IPS DF 19.7 (cell line): ENCODE measurements at regions not wholly inside any gene's neighbourhood (a gene's known extent, or its start where the extent isn't known, plus 50 kb on each side); places are given as distances from the start of the nearest gene placed in this dataset.
A peak's percentile ranks its signal among the peaks of the same experiment; 100 is the strongest.

Experiments used
- DNase-seq: peaks from one replicate; pipeline ENCODE4 v3.0.0-alpha.2; 2013; ENCODE audit warnings: low read depth, low spot score

DNA sequence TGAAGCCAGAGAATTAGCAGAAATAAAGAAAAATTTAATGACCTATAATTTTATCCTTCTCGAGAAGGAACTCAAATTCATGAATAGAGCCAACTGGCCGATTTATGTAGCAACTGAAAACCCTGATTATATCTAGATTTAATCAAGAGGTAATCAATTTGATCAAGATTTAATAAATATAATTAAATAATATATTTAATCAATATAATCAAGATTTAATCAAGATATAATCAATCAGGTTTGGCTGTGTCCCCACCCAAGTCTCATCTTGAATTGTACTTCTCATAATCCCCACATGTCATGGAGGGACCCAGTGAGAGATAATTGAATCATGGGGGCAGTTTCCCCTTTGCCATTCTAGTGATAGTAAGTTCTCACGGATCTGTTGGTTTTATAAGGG lies 181.2 kb upstream of the CDIN1 start:
- DNase-seq: no peak

DNA sequence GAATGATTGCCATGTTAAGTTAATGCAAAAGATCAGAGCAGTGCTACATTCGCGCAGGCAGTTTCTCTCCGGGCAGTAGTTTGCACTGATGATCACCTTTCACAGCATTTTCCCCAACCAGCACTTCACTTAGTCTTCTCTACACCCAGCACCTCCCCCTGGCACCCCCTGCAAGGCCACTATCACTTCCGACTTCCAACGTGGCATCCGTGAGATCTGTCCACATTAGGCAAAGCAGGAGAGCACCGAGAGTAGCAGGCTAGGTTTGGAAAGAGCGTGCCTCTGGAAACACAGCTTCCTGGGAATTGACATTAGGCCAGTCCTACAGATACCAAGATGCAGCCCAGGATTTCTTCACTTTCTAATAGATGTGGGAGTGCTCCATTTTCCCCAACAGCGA lies 180.2 kb upstream of the CDIN1 start:
- DNase-seq: no peak

DNA sequence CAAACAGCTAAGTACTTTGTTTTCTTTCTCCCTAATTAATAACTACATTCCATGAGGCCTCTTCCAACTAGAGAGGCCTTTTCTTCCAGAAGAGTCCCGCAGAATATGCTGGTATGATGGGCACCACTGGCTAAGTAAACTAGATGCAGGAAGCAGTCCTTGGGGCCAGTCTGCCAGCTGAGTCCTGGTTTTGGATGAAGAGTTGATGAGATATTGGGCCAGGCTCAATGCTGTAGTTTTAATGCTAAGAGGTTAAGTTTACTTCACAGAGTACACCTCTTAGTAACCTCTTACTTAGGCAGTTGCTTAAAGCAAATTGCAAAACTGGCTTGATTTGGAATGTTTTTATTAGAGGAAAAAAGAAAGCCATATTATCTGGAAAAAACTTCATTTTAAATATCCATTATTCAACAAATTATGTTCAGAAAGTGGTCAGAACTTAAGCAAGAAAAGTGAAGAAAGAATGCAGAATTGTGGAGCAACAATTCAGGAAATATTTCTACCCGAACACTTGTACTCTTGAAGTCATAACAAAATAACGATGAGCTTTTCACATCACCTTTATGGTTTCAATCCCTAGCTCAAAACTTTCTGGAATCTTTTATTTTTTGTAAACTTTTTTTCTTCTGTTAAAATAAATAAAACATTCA lies 178.4 kb upstream of the CDIN1 start:
- DNase-seq: no peak

DNA sequence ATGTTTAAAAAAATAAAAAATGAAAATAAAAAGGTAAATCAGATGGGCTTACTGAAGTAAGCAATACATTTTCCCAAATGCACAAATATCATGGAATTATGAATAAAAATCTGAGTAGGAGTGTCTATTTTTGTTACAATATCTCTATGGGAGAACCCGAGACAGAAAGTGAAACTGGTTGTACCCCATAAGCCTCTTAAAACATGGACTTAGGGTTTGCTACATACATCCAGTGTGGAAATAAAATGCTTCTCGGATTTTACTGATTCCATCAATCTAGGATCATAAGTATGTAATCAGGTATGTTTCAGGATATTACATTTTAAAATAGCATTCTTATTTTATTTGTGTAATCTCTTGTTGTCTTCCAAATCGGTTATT lies 177.8 kb upstream of the CDIN1 start:
- no peak for DNase-seq

DNA sequence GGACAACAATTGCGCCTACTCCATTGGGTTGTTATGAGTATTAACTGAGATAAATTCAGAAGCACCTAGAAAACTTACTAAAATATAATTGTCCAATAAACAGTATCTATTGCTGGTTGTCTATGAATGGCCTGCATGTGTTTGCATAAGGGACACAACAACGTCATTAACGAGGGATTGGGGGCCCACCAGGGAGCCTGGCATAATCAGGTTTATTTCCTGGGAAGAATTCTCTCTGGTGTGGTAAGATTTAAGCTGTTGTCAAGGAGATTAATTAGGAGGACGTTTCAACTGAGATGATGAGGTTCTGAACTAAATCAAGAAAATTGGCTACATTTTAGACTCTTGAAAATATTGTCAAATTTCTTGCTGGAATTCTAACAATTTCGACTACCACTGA lies 176.1 kb upstream of the CDIN1 start:
- no peak for DNase-seq

DNA sequence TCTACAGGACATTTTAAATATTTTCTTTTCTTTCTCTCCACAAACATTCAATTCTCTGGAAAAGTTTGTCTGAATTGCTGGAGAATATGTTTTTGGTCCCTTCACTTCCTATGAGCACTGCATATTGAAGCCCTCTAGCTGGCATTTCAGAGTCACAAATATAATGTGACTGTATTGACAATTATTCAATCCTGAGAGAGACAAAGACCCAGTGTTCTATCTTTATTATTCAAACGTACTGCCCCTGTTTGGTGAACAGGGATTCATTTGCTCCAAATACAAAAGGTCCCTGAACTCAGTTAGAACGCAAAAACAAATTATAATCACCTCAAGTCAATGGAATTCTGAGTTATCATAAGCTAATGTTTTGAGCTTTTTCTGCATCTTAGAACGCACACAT lies 173.1 kb upstream of the CDIN1 start:
- DNase-seq: no peak

DNA sequence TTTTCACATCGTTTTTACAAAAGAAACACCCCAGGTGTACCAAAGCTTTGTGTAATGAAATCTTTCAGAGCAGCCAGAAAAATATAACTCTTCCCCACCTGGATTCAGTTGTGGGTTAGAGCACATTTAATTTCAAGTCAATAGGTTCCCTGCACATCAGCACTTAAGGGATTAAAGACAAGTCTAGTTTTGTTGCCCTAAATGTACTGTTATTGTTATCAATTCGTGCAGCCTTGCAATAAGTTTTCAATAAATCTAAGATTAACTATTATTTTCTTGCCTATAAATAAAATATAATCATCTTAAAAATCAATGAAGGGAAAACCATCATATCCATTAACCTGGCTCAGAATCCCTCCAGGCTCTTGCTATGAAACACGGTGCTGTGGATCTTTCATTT lies 172.5 kb upstream of the CDIN1 start:
- no peak for DNase-seq

DNA sequence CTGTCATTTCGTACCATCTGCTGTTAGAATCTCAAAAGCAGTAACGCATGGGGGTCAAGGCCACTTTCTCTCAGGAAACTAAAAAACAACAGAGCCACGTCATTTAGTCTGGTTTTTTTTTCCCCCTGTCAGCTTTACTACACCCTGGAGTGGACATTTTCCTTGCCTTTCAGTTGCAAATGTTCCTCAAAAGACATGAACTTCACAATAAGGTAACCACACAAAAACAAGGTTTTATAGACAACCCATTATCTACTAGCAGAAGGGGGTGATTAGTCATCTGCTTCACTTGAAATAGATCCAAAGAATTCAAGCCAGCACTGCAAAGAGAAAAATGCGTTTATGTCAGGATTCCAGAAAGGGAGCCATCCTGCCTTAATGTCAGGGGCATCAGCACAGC lies 171.8 kb upstream of the CDIN1 start:
- DNase-seq: no peak

DNA sequence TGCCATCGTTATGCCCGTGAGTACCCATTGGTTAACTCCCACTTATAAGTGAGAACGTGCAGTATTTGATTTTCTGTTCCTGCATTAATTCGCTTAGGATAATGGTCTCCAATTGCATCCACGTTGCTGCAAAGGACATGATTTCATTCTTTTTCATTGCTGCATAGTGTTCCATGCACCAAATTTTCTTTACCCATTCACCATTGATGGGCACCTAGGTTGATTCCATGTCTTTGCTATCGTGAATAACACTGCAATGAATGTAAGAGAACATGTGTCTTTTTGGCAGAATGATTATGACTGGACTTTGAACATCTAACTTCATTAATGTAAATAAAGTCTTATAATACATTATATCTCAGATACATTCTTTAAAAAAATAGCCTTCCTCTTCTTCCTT lies 169.6 kb upstream of the CDIN1 start:
- no peak for DNase-seq

DNA sequence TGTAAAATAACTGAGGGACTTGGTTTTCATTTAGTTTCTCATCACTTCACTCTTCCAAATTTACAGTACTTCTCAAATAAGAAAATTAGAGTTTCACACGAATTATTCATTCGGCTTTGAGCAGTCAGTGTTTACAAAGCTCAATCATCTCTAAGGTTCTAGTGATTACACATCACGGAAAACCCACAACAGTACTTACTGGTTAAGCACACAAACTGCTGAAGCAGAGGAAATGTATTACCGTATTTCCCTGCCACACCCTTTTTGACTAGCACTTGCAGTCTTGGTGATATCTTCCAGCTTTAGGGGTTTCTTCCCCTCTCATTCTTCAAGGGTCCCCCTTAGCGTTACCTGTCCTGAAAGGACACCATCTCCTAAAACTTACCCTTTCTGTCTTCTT lies 164.8 kb upstream of the CDIN1 start:
- DNase-seq: no peak

DNA sequence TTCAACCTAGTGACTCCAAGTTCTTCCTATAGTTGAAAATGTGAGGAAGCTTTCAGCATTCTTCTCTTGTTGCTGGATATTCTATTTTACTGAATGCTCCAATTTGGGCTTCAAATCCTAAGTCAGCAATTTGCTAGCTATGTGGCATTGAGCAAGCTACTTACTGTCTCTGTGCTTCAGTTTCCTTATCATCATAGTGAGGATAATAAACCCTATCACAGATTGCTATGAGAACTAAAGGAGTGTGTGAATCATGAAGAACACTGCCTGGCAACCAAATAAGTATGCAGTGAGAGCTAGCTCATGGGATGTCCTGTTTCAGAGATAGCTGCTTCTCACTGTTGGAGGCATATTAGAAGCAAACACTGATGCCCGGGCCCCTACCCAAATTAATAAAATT lies 163.8 kb upstream of the CDIN1 start:
- no peak for DNase-seq

DNA sequence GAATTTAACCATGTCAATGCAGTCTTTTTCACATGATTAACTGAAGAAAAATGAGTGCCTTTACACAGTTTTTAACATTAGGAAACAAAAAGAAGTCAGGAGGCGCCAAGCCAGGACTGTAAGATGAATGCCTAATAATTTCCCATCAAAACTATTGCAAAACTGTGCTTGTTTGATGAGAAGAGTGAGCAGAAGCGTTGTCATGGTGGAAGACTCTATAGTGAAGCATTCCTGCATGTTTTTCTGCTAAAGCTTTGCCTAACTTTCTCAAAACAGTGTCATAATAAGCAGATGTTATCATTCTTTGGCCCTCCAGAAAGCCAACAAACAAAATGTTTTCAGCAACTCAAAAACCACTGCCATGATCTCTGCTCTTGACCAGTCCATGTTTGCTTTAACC lies 156.8 kb upstream of the CDIN1 start:
- DNase-seq: no peak

DNA sequence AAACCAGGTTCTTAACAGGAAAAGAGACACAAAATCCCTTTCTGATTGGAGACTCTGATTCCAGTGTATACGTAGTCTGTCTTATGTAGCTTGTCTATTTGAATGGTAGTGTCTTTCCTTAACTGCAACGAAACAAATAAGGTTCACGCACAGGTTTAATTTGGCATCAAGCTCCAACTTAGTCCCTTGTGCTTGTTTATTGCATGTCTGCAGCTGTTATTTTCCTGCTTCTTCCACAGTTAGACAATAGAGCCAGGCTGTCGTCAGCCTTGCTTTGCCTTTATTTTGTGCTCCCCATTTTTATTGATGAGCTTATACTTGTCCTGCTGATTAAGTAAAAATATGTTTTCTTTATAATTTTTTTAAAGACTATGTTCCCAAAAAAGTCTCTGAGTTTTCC lies 152.7 kb upstream of the CDIN1 start:
- DNase-seq: no peak

DNA sequence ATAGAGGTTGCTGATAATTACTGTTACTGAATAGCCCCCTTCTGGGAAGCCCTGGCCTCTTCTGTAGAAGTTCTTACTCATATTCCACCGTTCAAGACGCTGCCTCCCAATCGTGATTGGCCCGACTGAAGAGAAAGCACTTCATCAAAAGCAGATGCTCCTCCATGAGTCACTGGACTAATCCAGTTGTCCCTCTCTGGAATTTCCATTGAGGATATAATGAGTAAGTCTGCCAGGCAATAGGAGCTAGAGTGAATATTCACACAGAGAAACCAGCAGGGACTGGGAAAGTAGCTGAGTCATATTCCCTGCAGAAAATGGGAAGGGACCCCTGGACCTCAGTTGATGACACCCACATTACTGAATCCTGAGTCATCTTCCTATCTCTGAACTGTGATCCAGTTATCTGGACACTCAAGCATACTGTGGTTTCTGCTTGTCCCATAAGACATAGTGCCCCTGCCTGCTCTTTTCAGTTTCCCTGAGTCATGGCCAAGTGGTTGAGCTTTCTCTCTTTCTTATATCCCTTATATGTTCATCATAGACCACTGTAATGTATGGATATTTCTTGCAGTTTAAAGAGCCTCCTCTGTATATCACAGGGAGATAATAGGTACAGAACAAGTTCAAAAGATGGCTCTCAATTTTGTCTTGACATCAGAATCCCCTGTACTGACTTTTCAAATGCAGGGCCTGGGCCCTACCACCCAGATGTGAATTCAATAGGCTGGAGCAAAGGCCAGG lies 151.2 kb upstream of the CDIN1 start:
- peak; percentile 9 for DNase-seq

DNA sequence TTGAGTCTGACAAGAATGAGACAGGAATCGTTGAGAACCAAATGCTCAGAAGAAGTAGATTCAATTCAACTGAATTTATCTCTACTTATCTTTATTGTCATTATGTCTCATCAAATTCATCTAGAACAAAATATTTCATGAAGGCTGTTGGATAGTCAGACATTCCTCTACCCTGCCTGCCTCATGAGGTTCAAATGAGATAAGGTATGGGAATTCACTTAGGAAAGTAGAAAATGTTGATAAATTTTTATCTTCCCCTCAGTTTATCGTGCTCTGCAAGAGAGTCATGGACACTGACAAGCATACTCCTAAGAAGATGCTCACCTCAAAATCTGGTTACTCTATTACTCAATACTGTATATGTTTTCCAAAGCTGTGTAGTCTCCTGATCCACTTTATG lies 149.7 kb upstream of the CDIN1 start:
- DNase-seq: no peak

DNA sequence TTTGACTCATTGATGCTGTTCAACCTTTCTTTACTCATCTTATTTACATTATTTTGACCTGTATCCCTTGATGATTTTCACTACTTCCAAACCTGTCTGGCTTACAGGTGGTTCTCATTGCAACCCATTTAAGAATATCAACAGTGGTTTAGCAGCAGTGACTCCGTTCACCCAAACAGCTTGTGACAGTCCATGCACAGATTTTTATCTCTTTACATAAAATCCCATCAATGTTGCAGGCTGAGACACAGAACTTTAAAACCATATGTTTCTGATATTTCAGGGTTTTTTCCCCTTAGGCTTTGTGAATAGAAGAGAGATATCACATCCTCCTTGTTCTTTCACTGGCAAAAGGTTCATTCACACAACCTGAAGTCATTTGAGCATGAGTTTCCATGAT lies 149.1 kb upstream of the CDIN1 start:
- DNase-seq: no peak

DNA sequence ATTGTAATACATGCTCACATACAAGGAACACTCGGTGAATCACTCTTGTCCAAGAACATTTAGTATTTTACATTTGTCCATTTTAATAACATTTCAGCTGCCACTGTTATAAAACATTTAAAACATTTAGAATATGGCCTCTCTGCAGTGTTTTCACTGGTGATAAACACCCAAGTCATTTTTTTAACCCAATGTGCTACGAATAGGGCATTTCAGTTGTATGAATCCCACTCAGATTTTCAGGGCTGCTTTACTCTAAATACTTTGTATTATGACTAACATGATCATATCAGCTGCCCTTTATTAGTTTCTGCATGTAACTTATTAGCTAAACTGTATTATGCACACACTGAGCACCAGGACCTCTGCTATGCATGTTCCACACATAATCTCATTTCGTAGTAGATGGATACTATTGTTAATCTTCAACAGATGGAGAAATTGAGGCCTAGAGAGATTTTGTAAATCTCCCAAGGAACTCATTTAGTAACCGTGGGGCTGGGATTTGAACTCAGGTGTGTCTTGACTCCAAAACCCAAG lies 148.6 kb upstream of the CDIN1 start:
- DNase-seq: no peak

DNA sequence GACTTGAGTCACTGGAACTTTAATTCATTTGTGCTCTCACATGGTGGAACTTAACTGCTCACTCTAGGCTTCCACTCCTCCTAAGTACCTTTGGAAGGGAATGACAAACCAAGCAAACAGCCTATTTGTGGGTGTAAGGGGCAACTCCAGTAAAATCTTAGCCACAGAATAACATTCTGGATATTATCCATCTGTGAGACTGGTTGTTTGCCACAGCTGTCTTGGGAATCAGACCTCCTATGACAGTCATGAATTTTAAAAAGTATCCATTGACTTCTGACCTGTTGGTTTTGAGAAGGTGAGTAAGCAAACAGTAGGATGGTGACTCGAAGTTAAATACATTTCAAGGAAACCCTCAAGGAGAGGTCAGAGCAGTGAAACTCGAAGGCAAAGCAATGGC lies 147.3 kb upstream of the CDIN1 start:
- no peak for DNase-seq

DNA sequence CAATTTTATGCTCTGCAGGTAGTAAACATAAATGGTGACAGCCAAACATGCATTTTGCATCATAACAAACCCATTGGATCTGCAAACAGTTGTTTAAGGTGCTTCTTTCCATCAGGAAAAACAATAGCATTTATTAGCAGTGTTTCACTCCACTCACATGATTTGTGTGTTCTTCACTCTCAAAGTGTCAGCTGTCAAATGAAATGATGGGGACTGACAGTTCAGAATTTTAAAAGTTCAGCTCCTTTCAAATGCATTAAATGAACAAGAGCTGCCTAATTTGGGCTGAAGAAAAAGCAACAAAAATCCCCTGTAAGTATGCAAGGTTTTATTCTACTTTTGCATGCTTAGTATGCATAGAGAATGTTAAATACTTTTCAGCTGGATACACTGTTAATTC lies 145.2 kb upstream of the CDIN1 start:
- no peak for DNase-seq

DNA sequence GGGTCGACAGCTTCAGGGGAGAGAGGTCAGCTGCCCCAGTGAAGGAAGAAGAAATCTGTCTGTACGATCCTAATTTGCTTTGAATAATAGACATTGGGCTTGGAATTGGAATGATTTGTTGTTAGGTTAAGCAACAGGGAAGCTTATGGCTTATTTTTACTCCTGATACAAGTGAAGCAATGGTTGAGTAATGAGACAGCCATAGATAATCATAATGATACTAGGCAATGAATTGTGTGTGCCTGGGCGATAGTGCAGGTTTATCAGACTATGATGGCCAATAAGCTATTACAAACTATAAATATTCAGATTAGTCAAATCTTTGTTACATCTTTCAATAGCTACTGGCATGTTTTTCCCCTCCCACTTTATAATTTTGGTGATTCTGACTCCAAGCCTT lies 140.9 kb upstream of the CDIN1 start:
- no peak for DNase-seq

DNA sequence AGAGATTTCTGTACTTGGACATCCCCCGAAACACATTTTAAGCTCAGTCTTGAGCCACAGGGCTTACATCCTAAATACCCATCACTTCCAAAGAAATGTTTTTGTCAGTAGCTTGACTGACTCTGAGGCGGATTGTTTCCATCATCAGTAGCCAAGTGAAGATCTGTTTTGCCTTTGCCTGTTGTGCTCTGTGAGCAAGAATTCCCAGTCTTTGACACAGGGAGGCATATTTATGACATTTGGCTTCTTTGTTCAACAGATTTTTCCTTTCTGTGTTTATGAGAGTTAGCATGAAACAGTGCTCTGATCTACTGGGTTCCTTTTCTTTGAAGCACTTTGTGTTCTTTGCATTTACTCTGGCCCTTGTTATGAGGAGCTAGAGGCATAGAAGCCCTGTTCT lies 132.1 kb upstream of the CDIN1 start:
- no peak for DNase-seq

DNA sequence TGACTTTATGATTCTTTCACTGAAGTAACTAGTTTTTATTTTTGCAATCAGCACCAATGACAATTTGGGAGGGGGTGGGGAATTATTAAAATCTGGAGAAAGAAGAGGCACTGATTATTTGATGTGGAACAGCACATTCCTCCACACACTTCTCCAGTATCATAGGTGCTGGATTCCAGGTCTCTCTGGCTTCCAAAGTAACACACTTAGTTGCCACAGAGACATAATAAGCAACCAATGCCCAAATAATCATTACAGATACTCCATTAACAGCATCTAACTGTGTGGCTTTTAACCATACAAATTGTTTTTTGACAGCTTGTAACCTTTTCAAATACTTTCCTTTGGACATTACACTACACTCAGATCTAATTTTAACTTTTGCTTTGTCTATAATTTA lies 131.0 kb upstream of the CDIN1 start:
- DNase-seq: no peak

DNA sequence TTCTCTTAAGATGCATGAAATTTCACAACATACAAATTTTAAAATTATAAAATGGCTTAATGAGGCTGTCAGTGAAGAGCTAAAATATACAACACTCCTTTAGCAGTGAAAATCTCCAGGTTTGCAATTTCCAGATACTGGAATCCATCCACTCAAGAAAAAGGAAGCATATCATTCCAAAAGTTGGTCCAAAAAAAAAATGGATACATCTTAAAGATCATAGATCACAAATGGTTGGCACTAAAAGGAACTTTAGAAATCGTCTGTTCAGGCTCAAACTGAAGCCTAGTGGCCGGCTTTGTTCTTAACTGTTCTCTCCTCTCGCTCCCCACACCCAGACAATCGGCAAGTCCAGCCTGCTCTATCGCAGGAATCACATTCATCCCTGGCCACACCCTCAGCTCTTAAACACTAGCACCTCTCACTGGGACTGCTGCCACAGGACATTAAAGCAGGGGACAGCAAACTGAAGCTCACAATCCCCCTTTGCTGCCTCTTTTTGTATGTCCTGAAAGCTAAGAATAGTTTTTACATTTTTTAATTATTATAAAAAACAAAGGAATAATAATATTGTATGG lies 130.3 kb upstream of the CDIN1 start:
- peak; percentile 12 for DNase-seq
